Endothelial cell of hepatic sinusoid (primary cell): ENCODE measurements at regions not wholly inside any gene's neighbourhood (a gene's known extent, or its start where the extent isn't known, plus 50 kb on each side); places are given as distances from the start of the nearest gene placed in this dataset.

Experiments used
- in situ Hi-C: cut with HindIII; loops from 2 replicates; pipeline ENCODE4 v1.10.0; 2017; ENCODE audit warnings: low sequenced_read_pairs

DNA sequence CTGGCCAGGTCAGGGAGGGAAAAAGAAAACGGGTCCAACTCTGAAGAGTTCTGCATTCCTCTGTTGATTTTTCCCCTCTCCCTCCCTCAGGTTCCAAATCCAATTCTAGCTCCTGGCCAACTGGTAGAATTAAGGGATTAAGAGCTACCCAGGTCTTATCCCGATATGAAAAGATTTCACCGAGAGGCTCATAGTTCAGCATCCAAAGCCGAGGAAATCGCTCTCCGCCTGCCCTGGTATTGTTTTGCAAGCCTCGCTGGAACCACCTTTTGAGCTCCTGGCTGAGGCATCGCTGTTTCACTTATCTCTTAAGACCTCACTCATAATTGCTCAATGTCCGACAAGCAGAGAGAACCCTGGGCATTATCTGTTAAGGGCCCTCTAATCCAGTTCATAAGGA is 180.4 kb downstream of the URI1 start:
- in situ Hi-C loops, result no loop called here

- in situ Hi-C loops, result no loop called here
Observed at GRCh38 chr19:30123119-30123518, 181.1 kb downstream of the URI1 start.

DNA sequence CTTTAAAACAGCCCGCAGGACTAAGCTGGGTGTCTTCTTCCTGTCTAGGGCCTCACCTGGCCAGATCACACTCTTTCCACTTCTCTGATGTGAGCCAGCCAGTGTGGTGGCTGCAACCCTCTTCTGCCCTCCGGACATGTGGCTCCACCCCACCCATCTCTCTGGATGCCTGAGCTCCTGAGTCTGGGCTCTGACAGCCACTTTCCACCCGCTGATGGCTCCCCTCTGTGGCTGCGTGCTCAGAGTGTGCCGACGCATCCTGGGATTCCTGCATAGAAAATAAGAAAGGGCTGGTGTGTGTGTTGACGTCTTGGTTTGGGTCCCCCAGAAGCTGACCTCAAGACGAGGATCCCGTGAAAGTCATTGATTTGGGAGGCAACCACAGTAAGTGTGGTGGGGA is 181.6 kb downstream of the URI1 start:
- in situ Hi-C loops, result no loop called here

- in situ Hi-C loops, result no loop called here
Observed at GRCh38 chr19:30128211-30128610, 186.2 kb downstream of the URI1 start.

GRCh38 chr19:30130356-30131122 is 188.5 kb downstream of the URI1 start:
- in situ Hi-C loops, result no loop called here

DNA sequence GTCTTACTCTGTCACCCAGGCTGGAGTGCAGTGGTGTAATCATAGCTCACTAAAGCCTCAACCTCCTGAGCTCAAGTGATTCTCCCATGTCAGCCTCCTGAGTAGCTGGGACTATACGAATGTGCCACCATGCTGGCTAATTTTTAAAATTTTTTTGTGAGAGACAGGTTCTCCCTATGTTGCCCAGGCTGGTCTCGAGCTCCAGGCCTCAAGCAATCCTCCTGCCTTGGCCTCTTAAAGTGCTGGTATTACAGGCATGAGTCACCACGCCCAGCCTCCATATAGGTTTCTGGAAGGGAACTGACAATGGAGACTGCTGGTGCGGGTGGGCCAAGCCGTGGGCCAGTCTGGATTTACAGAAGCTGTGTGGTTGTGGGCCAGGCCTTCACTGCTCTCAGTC is 189.2 kb downstream of the URI1 start:
- in situ Hi-C loops, result no loop called here

- in situ Hi-C loops, result no loop called here
Observed at GRCh38 chr19:30131722-30132291, 189.8 kb downstream of the URI1 start.

- in situ Hi-C loops, result no loop called here
Observed at GRCh38 chr19:30132343-30133075, 190.5 kb downstream of the URI1 start.

GRCh38 chr19:30133803-30134202 is 191.8 kb downstream of the URI1 start:
- in situ Hi-C loops, result no loop called here

DNA sequence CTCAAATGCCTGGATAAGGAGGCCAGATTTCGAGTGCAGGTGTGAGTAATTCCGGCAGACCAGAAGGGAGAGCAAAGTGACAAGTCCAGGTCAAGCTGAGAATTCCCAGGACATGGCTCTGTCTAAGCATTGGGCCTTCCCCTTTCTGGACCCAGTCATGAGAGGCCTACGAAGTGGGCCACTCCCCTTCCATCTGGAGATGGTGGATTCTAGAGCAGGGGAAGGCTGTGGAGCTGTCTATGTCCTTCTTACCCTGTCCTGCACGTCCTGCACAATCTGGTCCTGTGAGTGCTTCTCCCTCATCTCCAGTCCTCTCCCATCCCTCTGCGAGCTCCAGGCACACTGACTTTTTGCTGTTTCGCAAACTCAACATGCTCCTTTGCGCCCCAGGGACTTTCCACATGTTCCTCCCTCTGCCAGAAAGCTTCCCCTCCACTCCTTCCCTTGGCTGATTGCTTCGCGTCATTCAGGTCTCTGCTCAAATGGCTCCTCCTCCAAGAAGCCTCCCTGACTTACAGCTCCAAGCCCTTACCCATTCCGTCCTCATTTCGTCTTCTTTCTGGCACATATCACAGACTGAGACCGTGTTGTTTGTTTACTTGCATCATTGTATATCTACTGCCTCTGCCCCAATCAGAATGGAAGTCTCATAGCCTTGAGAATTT is 193.2 kb downstream of the URI1 start:
- in situ Hi-C loops, result no loop called here

- in situ Hi-C loops, result no loop called here
Observed at GRCh38 chr19:30135797-30136196, 193.8 kb downstream of the URI1 start.

- in situ Hi-C loops, result no loop called here
Observed at GRCh38 chr19:30136611-30137195, 194.7 kb downstream of the URI1 start.

- in situ Hi-C loops, result no loop called here
Observed at GRCh38 chr19:30137747-30138146, 195.7 kb downstream of the URI1 start.

DNA sequence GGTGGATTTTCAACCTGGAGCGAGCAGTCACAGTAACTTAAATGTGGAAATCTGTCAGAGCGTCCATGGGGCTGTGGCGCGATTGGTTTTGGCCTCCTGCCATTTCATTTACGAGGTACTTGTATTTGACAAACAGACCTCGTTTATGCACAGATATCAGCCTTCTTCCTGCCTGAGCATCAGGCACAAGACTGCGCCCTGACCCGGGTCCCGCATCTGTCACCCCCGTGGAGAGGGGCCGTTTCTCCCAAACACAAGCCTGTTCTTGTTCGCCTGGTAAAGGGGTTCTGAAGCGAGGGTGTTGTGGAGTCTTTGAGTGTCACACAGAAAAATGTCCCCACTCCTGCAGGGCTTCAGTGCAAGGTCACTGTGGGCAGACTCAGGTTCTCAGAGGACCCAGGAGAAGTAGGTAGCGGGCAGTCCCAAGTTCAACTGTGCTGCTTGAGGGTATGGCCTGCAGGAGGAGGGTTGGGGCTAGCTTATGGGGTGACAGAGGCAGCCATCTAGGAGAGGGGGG is 202.3 kb downstream of the URI1 start:
- in situ Hi-C loops, result no loop called here

DNA sequence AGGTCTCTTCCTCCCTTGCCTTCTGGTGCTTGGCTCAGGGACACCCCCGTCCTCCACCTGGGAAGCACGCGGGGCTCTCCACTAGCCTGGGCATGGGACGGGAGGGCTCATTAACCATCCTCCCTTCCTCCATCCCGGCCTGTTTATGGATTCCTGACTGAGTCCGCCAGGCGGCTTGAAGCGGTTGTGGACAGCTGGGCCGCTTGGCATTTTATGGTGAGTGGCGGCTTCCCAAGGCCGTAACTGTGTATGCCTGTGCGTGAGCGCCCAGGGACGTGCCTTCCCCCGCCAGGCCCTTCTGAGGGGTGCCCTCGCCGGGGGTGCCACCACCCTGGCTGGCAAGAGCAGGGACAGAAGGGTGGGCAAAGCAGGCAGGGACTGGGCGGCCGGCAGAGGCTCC is 202.8 kb downstream of the URI1 start:
- in situ Hi-C loops, result no loop called here

DNA sequence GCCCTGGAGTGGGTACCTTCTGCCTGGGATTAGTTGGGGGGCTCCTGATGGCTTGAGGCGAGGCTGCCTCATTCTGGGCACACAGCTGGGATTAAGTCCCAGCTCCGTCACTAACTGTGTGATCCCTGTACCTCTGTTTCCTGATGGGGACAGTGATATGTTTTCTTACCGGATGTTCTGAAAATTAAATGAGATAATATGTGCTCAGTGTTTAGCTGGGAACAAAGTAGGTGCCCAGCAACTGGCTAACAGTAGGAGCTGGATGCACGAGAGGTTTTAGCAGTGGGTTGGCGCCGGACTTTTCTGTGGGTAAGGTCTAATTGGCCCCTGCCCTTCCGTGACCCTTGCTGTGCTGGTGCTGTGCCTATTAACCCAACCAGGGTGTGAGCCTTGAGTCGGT is 203.4 kb downstream of the URI1 start:
- in situ Hi-C loops, result no loop called here

DNA sequence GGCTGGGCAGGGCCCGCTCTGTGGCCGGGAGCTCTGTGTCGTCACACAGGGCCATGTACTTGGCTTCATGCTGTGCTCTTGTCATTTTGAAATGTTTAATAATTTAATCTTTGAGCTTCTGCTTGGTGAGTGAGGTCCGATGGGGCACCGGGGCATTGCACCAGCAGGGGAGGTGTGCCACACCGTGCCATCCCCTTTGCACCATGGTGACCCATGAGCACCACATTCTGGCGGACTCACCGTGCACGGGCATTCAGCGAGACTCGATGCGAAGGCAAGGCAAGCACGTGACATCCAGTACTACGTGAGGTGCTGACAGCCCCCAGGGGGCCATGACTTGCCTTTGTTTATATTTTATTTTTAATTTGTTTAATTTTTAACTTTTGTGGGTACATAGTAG is 204.3 kb downstream of the URI1 start:
- in situ Hi-C loops, result no loop called here

GRCh38 chr19:30148039-30148790 is 206.2 kb downstream of the URI1 start:
- in situ Hi-C loops, result no loop called here

DNA sequence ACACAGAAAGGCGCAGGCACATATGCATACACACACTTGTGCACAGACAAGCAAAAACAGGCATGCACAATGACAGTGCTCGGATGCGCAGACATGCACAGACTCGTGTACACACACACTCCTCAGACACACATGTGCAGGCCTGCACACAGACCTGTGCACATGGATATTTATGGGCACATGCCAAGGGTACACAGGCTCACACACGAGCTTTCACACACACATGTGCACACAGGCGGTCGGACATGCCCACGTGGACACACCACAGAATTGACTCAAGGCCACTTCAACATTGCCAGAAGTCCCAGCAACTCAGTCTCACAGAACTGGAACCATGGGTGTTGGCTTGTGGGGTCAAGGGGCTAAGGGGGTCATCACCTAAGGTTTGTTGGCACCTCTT is 206.8 kb downstream of the URI1 start:
- in situ Hi-C loops, result no loop called here

DNA sequence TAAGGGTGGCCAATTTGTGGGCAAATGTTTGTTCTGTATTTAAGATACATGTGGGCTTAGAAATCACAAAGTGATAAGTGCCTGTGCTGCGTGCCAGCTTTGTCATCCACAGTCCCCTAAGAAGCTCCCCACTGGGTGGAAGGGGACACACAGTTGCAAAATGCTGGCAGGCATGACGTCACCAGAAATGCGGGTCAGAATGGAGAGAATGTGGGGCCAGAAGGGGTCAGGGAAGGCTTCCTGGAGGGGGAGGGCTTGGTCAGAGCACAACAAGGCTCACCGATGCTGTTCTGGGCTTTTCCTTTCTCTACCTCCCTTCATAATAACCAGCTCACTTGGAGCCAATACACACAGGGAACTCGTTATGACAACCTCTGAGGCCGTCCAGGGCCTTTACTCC is 207.3 kb downstream of the URI1 start:
- in situ Hi-C loops, result no loop called here
